Activated CD4-positive, alpha-beta T cell treated with anti-CD3 and anti-CD28 coated beads, Interleukin-2, amount 50 U/mL, for 1 hour (primary cell): ENCODE measurements at regions not wholly inside any gene's neighbourhood (a gene's known extent, or its start where the extent isn't known, plus 50 kb on each side); places are given as distances from the start of the nearest gene placed in this dataset.

Experiments
- DNase-seq: peaks from one replicate; pipeline ENCODE4 v3.0.0-alpha.2; 2020

GRCh38 chr15:94098921-94099573 is 132.3 kb upstream of the MCTP2 start:
- no peak for DNase-seq

GRCh38 chr15:94097552-94097951 is 133.8 kb upstream of the MCTP2 start:
- DNase-seq, result no peak

GRCh38 chr15:94094310-94094709 is 137.1 kb upstream of the MCTP2 start:
- DNase-seq, result no peak

GRCh38 chr15:94086341-94086740 is 145.0 kb upstream of the MCTP2 start:
- DNase-seq, result no peak

- DNase-seq, result no peak
Observed at GRCh38 chr15:94083467-94084052, 147.8 kb upstream of the MCTP2 start.

- DNase-seq, result no peak
Observed at GRCh38 chr15:94081829-94082228, 149.5 kb upstream of the MCTP2 start.

- DNase-seq, result no peak
Observed at GRCh38 chr15:94080989-94081605, 150.3 kb upstream of the MCTP2 start.

GRCh38 chr15:94080416-94080815 is 150.9 kb upstream of the MCTP2 start:
- no peak for DNase-seq

GRCh38 chr15:94079968-94080367 is 151.4 kb upstream of the MCTP2 start:
- DNase-seq, result no peak

GRCh38 chr15:94079459-94079858 is 151.9 kb upstream of the MCTP2 start:
- no peak for DNase-seq

- DNase-seq, result no peak
Observed at GRCh38 chr15:94077938-94078337, 153.4 kb upstream of the MCTP2 start.

GRCh38 chr15:94075349-94075748 is 156.0 kb upstream of the MCTP2 start:
- DNase-seq, result no peak

- no peak for DNase-seq
Observed at GRCh38 chr15:94070356-94071295, 160.7 kb upstream of the MCTP2 start.

GRCh38 chr15:94069844-94070243 is 161.5 kb upstream of the MCTP2 start:
- DNase-seq, result no peak

- DNase-seq, result no peak
Observed at GRCh38 chr15:94066811-94067210, 164.6 kb upstream of the MCTP2 start.

GRCh38 chr15:94066046-94066445 is 165.3 kb upstream of the MCTP2 start:
- no peak for DNase-seq

- DNase-seq, result no peak
Observed at GRCh38 chr15:94064676-94065313, 166.6 kb upstream of the MCTP2 start.

- DNase-seq, result no peak
Observed at GRCh38 chr15:94061041-94061440, 170.3 kb upstream of the MCTP2 start.

- DNase-seq, result no peak
Observed at GRCh38 chr15:94059013-94059587, 172.3 kb upstream of the MCTP2 start.

- DNase-seq, result no peak
Observed at GRCh38 chr15:94057305-94057704, 174.1 kb upstream of the MCTP2 start.

GRCh38 chr15:94056314-94056713 is 175.0 kb upstream of the MCTP2 start:
- DNase-seq, result no peak

GRCh38 chr15:94053626-94054025 is 177.7 kb upstream of the MCTP2 start:
- no peak for DNase-seq

- no peak for DNase-seq
Observed at GRCh38 chr15:94052711-94053110, 178.7 kb upstream of the MCTP2 start.
